LoVo (cell line): ENCODE measurements at regions not wholly inside any gene's neighbourhood (a gene's known extent, or its start where the extent isn't known, plus 50 kb on each side); places are given as distances from the start of the nearest gene placed in this dataset.

ENCODE experiments used
- DNase-seq: peaks from one replicate; pipeline ENCODE4 v3.0.0-alpha.2; 2016; ENCODE audit warnings: low spot score

DNA sequence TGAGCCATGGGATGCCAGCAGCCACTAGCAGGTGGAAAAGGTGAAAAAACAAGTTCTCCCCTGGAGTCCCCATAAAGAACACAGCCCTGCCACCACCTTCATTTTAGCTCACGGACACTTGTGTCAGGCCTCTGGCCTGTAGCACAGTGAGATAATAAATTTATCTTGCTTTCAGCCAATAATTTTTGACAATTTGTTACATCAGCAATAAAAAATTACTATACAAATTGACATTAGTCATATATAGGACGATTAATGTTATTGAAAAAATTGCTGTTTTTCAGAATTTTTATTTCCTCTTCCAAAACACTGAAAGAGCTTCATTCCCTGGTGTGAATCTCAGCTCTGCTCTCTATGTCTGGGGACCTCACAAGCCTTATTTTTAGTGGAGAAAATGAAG is 152.9 kb upstream of the ETV3 start:
- DNase-seq = no peak

DNA sequence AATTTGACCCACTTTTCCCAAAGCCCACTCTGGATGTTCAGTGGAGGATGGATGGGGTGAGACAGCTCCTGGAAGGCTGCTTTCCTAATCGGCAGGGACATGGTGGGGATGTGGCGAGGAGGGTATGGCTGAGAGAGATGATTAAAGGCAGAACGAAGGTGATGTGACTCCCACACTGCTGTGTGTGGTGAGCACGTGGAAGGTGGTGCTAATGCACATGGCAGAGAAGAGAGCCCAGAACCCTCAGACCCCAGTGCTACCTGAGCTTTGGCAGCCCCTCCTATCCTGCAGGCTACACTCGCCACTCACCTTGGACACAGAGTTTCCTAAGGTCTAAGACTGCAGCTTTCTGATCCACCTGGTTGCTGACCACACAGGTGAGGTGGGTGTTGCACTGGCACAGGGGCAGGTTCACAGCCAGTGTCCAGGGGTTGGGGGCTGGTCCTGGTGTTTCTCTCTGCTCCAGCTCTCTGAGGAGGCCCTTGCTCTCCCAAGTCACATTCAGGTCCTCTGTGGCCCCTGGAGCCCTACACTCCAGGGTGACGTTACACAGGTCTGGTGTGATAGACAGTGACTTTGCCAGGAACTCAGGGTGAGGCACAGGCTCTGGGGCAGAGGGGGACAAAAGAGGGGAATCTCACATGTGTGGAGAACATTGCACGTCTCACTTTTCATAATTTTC is 151.4 kb upstream of the ETV3 start:
- DNase-seq = no peak

DNA sequence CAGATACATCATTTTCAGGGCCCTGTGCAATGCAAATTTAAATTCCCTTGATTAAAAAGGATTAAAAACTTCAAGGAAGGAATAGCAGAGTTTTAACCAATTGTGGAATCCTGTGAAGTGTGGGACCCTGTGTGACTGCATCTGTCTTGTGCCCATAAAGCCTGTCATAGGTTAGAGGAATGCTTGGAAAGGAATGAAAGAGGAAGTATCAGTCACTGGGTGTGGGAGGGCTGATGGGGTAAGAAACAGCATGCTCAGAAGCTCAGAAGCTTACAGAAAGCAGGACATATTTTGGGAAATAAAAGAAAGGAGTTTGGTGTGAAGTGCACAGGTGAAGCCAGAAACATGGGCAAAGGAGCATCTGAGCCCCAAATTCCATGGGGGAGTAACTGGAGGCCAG is 150.8 kb upstream of the ETV3 start:
- DNase-seq = no peak

DNA sequence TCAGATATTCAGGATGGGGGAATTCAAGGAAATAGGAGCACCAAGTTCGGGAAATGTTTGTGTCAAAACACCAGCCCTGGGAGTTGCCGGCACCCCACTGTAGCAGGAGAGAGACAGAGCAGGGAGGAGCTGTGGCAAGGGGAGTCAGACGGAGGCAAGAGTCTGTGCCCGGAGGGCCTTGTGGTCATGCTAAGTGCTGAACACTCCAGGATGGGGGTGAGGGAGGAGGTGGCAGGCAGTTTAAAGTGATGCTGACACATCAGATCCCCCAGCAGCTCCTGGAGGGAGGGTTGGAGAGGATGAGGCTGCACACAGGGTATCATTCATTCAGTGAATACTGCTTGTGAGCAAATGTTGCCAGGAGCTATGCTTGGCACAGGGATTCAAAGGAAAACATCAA is 150.3 kb upstream of the ETV3 start:
- no peak for DNase-seq

DNA sequence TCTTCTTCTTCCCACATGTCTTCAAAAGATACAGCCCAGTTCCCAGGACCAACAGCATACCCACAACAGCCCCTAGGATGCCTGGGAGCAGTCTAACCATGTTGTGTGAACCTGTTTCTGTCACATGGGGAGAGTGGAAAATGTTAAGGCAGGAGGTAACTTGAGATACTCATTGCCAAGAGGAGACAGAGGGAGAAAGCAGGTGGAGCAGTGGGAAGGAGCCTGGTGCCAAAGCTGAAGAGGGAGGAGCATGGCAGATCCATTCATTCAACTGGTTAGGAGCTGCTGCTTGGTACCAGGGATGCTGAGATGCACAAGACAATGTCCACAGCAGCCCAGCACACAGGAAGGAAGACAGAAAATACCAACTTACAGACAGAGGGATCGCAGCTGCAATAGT is 149.8 kb upstream of the ETV3 start:
- no peak for DNase-seq

DNA sequence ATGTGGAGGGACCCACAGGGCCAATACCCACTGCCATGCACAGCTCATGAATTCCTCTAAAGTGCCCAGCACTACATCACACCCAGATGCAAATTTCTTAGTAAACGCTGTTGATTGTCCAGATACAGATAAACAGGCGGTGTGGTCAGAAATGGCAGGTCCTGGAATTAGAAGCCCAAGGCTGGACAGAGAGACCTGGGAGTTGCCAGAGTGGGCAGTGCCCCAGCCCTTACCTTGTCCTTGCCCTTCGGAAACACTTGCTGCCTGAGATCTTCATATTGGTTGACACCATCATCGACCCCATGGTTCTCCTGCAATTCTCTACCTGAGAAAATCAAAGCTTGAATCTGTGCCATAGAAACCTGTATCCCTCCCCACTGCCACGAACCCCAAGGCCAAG is 149.3 kb upstream of the ETV3 start:
- no peak for DNase-seq

DNA sequence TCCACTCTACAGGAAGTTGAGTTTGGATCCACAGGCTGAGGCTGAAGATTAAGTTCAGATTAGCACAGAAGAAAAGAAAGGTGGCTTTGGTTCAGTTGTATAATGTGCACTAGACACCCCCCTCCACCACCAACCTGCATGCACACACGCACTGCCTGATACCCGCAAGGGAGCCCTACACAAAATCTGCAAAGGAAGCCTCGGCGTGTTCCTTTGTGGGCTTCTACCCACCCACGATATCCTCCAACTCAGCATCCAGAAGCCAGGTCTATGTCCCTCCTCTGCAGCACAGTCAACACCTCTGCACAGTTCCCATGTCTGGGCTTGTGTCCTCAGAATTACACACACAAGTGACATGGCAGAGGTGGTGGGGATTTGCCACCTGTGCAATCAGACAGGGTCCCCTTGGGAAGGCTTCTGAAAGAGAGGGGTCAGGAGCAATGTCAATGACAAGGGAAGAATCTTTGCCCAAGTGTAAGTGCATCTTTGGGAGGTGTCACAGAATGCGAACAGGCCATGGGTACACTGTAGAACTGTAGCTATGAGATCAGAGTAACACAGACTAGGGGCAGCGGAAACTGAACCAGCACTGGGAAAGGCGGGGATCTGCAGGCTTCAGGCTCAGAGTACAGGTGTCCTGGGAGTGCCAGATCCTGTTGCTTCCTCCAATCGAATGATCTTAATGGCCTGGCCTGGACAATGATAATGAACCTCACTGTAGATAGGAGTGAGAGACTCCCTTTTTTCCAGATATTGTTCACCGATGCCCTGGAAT is 148.6 kb upstream of the ETV3 start:
- no peak for DNase-seq

DNA sequence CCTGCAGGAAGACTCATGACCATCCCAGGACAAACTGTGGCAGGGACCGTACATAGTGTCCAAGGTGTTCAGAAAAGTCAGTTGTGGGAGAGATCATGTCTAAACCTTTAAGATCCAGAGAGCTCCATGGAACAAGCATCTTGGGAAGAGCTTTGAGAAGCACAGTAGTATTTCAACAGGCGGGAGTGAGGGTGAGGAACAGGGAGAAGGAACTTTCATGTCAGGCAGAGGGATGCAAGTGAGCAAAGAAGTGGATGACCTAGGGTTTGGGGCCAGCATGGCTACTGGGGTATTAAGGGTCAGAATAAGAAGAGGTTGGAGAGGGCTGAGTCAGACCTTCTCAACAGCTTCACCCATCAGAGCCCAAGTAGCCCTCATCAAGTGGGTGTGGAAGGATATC is 147.9 kb upstream of the ETV3 start:
- DNase-seq = no peak

DNA sequence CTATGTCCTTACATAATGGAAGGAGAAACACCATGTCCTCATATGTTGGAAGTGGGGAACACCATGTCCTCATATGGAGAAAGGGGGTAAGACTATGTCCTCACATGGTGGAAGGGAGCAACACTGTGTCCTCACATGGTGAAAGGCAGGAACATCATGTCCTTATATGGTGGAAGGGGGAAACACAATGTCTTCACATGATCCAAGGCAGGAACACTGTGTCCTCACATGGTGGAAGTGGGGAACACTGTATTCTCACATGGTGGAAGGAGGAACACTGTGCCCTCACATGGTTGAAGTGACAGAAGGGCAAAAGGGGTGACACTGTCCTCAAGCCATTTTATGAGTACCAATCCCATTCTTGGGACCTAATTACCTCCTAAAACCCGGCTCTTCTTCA is 146.3 kb upstream of the ETV3 start:
- DNase-seq = no peak

DNA sequence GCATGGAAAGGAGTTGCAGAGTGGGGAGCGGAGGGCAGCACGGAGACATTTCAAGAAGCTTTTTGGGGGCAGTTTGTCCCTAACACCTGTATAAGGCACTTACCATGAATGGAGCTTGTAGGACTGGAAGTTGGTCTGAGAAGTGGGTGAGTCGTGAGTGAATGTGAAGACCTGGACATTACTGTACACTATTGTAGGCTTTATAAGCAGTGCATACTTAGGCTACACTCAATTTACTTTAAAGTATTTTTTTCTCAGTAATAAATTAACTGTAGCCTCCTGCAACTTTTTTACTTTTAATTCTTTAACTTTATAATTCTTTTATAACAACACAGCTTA is 141.6 kb upstream of the ETV3 start:
- DNase-seq = no peak

DNA sequence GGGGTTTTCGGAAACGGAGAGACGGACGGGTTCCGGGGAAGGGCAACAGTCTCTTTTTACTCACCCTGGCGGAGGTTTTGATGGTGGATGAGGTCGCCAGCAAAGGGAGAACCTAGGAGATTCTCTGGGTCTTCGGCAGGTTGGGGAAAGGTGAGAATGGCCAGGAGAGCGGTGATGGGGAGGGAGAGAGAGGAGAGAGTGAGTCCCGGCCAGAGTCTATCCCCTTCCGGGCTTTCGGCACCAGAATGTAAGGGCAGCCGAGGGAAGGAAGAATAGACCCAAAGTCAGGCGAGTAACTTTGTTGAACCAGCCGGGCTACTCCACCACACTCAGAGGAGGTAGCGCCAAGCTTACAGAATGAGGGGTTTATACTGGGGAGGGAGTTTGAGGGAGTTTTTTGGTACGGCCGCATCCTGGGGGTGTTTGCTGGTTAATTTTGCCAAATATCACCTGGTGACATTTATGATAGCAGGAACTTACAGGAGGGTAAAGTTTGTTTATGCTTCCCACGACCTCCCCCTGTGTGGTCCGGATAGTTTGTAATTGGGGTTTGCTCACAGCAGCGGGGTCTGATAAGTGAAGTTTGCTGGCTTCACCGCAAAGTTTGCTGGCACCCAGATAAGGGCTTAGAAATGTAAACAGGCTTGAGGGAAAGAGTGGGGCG is 141.1 kb upstream of the ETV3 start:
- no peak for DNase-seq

DNA sequence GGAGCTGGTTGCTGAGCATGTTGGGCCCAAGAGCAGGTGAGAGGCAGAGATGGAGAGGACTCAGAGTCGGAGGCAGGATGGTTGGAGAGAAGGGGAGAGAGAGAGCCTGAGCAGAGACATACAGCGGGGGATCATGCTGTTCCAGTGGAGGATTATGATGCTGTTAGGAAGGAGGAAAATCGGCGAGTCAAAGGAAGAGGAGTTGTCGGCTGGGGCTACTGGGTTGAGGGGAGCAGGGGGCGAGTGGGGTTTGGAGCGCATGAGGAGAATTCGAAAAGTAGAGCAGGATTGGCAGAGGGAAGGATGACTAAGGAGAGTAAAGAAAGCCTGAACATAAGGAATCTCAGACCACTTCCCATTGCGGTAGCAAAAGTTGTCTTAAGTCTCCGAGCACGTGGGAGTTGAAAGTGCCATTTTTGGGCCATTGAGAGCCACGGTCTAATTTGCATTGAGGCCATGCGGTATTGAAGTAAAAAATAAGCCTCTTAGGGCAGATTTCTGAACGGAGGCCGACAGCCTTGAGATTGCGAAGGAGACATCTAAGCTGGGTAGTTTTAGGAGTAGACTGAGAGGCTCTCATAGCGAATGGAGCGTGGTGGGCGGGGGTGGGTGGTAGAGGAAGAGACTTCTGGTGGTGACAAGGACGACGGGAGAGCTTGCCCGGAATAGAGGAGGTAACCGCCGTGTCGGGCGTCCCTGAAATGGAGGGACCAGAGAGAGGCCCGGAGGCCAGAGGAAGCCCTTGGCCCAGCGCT is 140.4 kb upstream of the ETV3 start:
- DNase-seq = no peak

DNA sequence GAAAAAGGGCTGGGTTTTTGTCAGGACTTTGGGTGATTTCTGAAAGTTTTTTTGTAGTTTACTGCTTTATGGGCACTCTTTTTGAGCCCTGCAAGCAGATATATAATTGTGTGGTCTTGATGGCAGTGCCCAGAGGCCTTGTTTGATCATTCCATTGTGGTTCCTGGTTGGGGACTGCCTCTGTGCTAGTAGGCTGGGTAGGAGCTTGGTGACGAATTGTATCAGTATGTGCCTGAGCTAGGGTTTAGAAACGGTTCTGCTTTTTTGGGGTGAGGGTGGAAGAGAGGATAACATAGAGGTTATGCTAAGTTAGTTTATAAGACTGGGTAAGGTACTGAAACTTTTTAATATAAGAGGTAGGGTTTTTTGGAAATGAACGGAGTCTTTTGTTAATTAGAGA is 139.7 kb upstream of the ETV3 start:
- no peak for DNase-seq

DNA sequence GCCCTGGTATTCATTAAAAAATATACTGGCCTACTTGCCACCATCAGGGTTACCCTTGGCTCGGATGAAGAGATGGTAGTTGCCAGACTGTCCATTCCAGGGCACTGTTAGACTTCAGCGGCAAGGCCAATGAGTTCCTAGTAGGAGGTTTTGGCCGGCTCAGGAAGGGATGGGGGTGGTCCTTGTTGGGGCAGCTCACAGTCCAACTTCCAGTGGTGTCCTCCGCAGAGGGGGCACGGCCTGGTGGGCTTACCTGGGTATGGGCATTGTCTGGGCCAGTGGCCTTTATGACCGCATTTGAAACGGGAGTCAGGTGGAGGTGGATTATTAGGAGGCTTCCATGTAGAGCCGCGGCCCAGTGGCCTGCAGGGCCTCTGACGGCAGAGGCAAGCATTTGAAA is 139.1 kb upstream of the ETV3 start:
- DNase-seq = no peak

DNA sequence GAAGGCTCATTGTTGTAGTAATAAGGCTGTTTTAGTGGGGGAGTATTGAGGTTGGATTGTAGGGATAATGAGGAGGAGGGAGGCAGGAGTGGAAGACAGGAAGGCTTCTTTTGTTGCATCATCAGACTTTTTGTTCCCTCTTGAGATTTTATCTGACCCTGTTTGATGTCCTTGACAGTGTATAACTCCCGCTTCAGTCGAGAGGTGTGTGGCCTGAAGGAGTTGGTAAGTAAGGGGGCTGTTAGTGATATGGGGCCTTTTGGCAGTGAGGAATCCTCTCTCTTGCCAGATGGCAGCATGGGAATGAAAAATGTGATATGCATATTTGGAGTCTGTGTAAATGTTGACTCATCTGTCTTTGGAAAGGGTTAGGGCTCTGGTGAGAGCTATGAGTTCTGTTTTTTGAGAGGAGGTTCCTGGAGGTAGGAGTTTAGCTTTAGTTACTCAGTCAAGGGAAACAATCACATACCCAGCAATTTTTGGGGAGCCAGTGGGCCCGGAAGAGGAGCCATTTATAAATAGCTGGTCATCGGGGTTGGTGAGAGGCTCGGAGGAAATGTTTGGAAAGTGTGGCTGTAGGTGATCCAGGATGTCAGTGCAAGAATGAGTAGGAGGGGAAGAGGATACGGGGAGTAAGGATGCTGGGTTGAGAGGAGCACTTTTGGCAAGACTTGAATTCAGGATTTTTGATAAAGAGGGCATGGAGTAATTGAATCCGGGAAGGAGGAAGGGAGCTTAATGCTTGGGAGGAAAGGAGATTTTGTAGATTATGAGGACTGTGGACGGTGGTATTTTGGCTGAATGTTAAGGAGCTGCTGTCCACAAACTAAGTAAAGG is 136.7 kb upstream of the ETV3 start:
- no peak for DNase-seq

DNA sequence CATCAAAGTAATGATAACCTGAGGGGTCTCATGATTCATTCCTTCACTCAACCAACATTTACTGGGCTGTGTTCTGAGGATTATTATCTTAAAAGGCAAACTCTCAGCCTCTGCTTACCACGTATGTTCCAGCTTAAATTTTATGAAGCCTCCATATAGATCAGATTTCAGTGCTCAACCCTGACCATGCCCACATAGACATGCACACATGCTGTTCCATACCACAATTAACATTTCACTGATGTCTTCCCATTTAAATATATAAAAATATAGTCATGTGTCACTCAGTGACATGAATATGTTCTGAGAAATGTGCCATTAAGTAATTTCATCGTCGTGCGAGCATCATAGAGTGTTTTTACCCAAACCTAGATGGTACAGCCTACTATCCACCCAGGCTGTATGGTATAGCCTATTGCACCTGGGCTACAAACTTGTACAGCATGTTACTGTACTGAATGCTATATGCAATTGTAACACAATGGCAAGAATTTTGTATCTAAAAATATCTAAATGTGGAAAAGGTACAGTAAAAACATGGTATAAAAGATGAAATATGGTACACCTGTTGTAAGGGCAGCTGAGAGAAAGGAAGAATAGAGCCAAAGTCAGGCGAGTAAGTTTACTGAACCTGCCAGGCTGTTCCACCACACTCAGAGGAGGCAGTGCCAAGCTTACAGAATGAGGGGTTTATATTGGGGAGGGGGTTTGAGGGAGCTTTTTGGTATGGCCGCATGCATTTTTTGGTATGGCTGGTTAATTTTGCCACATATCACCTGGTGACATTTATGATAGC is 134.7 kb upstream of the ETV3 start:
- no peak for DNase-seq

DNA sequence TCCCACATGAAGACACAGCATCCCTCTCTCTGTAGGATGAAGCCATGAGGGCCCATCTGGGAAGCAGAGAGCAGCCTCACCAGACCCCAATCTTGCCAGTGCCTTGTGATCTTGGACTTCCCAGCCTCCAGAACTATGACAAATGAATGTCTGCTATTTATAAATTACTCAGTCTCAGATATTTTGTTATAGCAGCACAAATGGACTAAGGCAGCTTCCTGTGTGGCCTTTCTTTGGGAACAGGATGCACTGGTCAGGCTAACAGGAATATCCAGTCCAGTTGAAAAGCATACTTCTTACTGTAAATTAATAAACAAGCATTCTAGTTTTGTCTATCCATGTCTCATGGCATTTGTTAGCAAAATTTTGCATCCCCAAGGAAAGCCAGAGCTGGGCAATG is 134.1 kb upstream of the ETV3 start:
- no peak for DNase-seq

DNA sequence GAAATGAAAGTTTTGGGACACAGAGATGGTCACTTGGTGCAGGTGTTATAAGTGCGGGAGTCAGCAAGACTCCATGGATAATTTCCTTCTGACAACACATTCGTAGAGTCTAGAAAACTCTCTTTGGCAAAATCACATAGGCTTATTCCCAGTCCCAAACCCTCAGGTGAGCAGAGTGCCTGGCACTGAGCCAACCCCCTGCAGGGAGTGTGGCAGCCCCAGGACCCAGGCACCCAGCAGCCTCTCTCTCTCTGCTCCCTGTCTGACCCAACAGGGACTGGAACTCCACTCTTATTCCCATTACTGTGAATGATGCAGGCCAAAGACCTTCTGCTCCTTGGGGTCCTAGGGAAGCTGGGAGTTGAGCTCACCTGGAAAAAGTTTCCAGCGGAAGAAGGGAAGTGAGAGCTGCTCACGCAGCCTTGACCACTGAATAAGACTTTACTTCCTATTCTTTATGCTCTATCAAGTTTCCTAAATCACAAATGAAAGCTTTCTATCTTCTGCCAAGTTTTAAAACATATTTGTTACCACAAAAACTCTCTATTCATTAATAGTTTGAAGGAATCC is 132.6 kb upstream of the ETV3 start:
- no peak for DNase-seq

DNA sequence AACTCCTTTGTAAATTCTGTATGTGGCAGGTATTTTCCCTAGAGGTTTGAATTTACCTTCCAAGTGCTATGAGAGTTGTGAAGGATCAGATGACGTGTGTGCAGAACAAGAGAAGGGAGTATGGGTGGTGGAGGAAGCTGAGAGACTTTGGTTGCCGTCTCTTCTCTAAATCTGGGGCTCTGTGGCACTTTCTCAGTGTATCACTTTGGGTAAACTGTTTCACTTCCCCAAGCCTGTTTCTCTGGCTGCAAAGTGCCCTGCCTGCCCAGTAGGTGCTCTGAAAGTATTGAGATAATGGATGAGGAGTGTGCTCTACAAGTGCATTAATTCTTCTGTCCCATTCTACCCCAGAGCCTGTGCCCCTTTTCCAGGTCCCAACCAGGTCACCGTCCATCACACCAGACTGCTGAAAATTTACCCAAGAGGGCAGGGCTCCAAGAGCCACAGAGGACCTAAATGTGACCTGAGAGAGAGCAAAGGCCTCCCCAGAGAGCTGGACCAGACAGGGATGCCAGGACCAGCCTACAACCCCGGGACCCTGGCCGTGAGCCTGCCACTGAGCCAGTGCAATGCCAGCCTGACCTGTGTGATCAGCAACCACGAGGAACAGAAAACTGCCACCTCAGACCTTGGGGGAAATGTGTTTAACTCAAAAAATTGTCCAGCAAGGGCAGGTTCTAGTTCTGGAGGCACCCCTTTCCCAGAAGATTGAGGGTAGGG is 131.6 kb upstream of the ETV3 start:
- no peak for DNase-seq

DNA sequence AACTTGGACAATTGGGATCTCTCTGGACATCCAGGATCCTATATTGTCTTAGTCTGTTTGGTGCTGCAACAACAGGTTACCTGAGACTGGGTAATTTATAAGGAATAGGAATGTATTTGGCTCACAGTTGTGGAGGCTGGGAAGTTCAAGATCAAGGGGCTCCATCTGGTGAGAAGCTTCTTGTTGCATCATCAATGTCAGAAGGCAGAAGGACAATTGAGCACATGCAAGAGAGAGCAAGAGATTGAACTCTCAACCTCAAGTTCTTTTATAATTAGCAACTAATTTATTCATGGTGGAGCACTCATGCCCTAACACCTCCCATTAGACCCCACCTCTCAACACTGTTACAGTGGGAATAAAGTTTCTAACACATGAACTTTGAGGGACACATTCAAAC is 124.7 kb upstream of the ETV3 start:
- no peak for DNase-seq
